Activated naive CD4-positive, alpha-beta T cell treated with anti-CD3 and anti-CD28 coated beads, Interleukin-2, amount 10 ng/mL, durations not matched to agents 7 days and 5 days (primary cell): ENCODE measurements at regions not wholly inside any gene's neighbourhood (a gene's known extent, or its start where the extent isn't known, plus 50 kb on each side); places are given as distances from the start of the nearest gene placed in this dataset.

Experiments
- CTCF ChIA-PET: fragments of 350-600 bp; sonication (Branson Sonifier 250); formaldehyde crosslinking; loops from one replicate; lab custom pipeline; 2021; ENCODE audit warnings: antibody characterized with exemption; lab: Charles Lee
- DNase-seq: peaks from one replicate; pipeline ENCODE4 v3.0.0-alpha.2; 2020
- H3K27ac Mint-ChIP-seq: one replicate; pipeline ENCODE4 v1.8.0; 2021; ENCODE audit warnings: mild to moderate bottlenecking, moderate library complexity, mixed read lengths
- H3K27me3 Mint-ChIP-seq: one replicate; pipeline ENCODE4 v1.8.0; 2021; ENCODE audit warnings: mild to moderate bottlenecking, mixed read lengths
- H3K36me3 Mint-ChIP-seq: one replicate; pipeline ENCODE4 v1.8.0; 2021; ENCODE audit warnings: mixed read lengths
- H3K4me1 Mint-ChIP-seq: one replicate; pipeline ENCODE4 v1.8.0; 2021; ENCODE audit warnings: mixed read lengths
- H3K4me3 Mint-ChIP-seq: one replicate; pipeline ENCODE4 v1.8.0; 2021; ENCODE audit warnings: mild to moderate bottlenecking, moderate library complexity, mixed read lengths
- H3K9me3 Mint-ChIP-seq: one replicate; pipeline ENCODE4 v1.8.0; 2021; ENCODE audit warnings: mixed read lengths

DNA sequence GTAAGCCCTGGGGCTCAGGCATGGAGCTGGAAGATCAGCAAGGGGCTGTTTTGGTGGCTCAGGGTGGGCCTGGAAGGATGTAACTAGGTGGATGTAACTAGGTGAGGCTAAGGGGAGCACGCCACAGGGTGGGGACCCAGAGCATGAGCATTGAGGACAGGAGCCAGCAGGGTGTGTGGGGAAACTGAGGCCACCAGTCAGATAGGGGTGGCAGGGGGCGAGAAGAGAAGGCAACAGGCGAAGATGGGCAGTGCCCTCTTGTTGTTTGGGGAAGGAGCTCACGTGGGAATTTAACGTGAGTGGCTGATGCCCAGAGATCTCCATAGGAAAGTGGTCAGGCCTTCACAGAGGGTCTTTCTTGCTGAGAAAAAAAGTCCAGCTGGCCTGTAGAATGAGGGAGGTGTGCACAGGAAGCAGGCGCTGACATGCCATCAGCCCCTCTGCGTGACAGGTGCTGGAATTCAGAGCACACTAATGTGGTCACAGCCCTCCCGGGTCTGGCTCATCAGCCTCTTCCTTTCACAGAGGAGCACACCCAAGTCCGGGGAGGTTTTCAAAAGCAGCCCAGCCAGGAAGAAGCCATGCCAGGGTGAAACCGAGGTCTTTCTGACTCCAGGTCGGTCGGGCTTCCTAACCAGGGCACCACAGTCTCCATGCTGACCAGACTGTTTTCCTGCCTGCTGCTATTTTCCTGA lies 54.6 kb upstream of the PAX6 start:
- H3K9me3 Mint-ChIP-seq: no peaks in the 10 kb centered on the region
- CTCF ChIA-PET: no interaction called here
- no peak overlapping the region for H3K4me3 Mint-ChIP-seq
- no peaks in the 10 kb centered on the region for H3K36me3 Mint-ChIP-seq
- H3K27me3 Mint-ChIP-seq: peaks cover 29% of the 10 kb centered on the region
- no peak for DNase-seq
- H3K4me1 Mint-ChIP-seq: no peaks in the 10 kb centered on the region
- H3K27ac Mint-ChIP-seq: no peak overlapping the region

GRCh38 chr11:31863170-31863832 lies 52.2 kb upstream of the PAX6 start:
- CTCF ChIA-PET: no interaction called here

DNA sequence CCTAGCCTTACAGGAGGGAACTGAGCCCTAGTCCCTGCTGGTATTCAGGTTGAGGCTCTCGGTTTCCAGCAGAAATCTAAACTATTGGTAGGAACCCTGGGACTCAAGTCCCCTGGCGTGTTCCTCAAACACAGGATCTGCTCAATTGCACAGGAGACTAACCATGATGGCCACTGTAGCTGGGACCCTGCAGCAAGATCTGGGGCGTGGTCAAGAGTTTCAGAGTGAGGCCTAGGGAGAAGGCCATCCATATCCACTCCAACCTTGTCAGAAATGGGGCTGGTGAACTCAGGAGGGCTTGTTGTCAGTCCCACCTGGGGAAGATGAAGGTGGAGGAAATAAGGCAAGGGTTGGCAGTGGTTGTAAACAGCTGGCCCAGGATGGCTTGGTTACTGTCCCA lies 49.9 kb upstream of the PAX6 start:
- no peaks in the 10 kb centered on the region for H3K36me3 Mint-ChIP-seq
- no peaks in the 10 kb centered on the region for H3K4me1 Mint-ChIP-seq
- H3K27me3 Mint-ChIP-seq: peaks cover 26% of the 10 kb centered on the region
- no peak for DNase-seq
- no peak overlapping the region for H3K27ac Mint-ChIP-seq
- H3K4me3 Mint-ChIP-seq: no peak overlapping the region
- H3K9me3 Mint-ChIP-seq: no peaks in the 10 kb centered on the region
- CTCF ChIA-PET: no interaction called here

More at GRCh38 chr11:31863170-31863832, 52.2 kb upstream of the PAX6 start:
- Mint-ChIP-seq H3K4me1 (no peaks in the 10 kb centered on the region), H3K9me3 (no peaks in the 10 kb centered on the region), H3K36me3 (no peaks in the 10 kb centered on the region), H3K27me3 (peaks cover 30% of the 10 kb centered on the region), H3K27ac (no peak overlapping the region), H3K4me3 (no peak overlapping the region)
- DNase-seq: no peak
